AG09319 (cell line): ENCODE measurements at regions not wholly inside any gene's neighbourhood (a gene's known extent, or its start where the extent isn't known, plus 50 kb on each side); places are given as distances from the start of the nearest gene placed in this dataset.
"Not testable (repeated sequence)": the region's sequence is repeated elsewhere in the genome, so short reads cannot be mapped to it uniquely, and the experiment has no call there.

Experiments
- DNase-seq: peaks from one replicate; pipeline ENCODE4 v3.0.0-alpha.2; 2010; ENCODE audit warnings: low read depth; ENCODE audit errors: extremely low read depth
- CTCF ChIP-seq: IDR thresholded peaks from 2 replicates; pipeline ENCODE4 v1.5.1; 2011; ENCODE audit warnings: low read depth, mild to moderate bottlenecking, inconsistent platforms, low read length, moderate library complexity

DNA sequence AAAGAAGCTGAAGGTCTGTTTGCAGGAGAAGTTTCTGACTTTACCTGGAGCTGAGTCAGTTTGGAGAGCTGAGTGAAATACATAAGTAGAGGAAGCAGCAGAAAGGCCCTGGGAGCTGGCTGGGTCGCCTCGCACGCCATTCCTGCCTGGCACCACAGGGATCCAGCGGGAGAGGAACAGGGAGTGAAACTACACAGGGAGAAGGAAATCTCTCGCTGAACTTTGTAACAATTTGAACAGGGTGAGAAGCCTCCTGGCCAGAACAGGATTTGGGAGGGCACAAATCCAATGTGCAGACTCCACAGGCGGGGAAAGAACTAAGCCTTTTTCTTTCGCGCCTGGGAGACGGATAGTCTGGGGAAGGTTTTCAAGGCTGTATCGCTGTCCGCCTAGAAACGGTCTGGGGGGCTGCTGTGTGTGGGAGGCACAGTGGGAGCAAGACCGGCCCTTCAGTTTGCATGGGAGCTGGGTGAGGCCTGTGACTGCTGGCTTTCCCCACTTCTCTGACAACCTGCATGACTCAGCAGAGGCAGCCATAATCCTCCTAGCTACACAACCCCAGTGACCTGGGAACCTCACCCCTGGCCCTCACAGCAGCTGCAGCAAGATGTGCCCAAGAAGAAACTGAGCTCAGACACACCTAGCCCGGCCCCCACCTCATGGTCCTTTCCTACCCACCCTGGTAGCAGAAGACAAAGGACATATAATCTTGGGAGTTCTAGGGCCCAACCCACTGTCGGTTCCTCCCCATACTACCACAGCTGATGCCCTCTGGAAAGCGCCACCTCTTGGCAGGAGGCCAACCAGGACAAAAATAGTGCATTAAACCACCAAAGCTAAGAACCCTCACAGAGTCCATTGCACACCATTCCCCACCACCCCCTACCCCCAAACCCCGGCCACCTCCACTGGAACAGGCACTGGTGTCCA, 778.6 kb downstream of the KCNJ2 start:
- no peak for DNase-seq
- TF ChIP-seq CTCF: no peak

DNA sequence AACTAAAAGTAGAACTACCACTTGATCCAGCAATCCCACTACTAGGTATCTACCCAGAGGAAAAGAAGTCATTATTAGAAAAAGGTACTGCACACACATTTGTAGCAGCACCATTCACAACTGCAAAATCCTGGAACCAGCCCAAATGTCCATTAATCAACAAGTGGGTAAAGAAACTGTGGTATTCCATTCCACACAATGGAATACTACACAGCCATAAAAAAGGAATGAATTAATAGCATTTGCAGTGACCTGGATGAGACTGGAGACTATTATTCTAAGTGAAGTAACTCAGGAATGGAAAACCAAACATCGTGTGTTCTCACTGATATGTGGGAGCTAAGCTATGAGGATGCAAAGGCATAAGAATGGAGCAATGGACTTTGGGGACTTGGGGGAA, 783.8 kb downstream of the KCNJ2 start:
- DNase-seq: not testable (repeated sequence)

GRCh38 chr17:70955441-70955840, 786.1 kb downstream of the KCNJ2 start:
- DNase-seq: no peak

DNA sequence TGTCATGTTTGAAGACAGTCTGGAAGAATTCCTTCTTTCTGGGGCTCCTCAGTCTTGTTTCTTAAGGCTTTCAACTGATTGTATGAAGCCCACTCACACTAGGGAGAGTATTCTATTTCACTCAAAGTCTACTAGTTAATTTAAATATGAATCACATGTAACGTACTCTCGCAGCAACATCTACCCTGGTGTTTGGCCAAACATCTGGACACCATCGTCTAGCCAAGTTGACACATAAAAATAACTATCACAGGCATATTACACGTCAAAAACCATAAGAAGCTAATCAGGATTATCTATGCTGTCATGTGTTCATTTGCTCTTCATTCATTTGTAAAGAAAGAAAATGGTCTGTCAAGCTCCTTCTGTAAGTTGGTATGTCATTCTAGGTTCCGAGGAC, 787.4 kb downstream of the KCNJ2 start:
- no peak for TF ChIP-seq CTCF
- no peak for DNase-seq

More at GRCh38 chr17:70955441-70955840, 786.1 kb downstream of the KCNJ2 start:
- no peak for TF ChIP-seq CTCF

- DNase-seq: no peak
- no peak for TF ChIP-seq CTCF
Measured at GRCh38 chr17:70961341-70961740, 792.0 kb downstream of the KCNJ2 start.

DNA sequence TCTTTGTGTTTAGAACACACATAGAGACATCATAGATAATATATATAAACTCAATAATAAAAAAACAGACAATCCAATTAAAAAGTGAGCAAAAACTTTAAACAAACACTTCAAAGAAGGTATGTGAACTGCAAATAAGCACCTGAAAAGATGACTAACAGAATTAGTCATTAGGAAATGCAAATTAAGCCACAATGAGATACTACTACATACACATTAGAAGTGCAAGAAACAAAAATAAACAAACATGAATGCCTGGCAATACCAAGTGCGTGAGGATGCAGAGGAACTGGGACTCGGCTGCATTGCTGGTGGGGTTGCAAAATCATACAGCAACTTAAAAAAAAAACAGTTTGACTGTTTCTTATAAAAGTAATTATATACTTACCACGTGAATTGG, 799.0 kb downstream of the KCNJ2 start:
- TF ChIP-seq CTCF: no peak
- DNase-seq: no peak

DNA sequence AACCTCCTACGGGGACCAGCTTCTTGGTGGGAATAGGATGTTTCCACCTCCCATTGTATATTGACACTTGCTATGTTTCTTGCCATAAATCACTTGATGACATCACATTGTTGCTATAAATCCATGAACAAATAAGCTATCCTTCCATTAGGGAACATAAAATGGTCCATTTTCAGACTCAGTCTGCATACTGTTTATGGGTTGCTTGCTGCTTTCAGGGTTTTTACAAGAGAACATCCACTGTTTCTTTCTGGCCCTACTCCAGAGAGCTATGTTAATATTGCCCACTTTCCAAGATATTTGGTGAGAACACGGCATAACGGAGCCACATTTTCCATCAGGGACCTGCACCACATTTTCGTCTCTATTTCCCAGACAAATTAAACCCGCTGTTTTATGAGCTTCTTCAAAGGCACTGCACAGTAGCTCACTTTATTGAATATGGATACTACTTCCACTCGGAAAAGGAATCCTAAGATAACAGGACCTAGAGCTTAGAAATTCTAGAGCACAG, 800.2 kb downstream of the KCNJ2 start:
- no peak for DNase-seq
- TF ChIP-seq CTCF: no peak
